Vagina (tissue), 2 donors: ENCODE measurements at regions not wholly inside any gene's neighbourhood (a gene's known extent, or its start where the extent isn't known, plus 50 kb on each side); places are given as distances from the start of the nearest gene placed in this dataset.

Source experiments
- DNase-seq, 2 donors: peaks; one replicate each; pipeline ENCODE4 v3.0.0-alpha.2; 2017; ENCODE audit errors: extremely low spot score in 2 of 2
- H3K27ac ChIP-seq: fragments of 200-600 bp; sonication (generic); one replicate; pipeline ENCODE4 v1.5.1; 2019
- H3K27me3 ChIP-seq: fragments of 200-600 bp; sonication (generic); one replicate; pipeline ENCODE4 v1.5.1; 2019
- H3K36me3 ChIP-seq, 2 donors: fragments of 200-600 bp; sonication (generic); one replicate each; pipeline ENCODE4 v1.5.1; 2017 to 2019
- H3K4me1 ChIP-seq: fragments of 200-600 bp; sonication (generic); one replicate; pipeline ENCODE4 v1.5.1; 2019
- H3K4me3 ChIP-seq, 2 donors: fragments of 200-600 bp; sonication (generic); 1 replicate in 1 of 2; 2 replicates in 1 of 2; pipeline ENCODE4 v1.5.1; 2016 to 2019
- H3K9me3 ChIP-seq: fragments of 200-600 bp; sonication (generic); one replicate; pipeline ENCODE4 v1.5.1; 2019
- CTCF ChIP-seq, 3 experiments: fragments of 450-650 bp in 2 of 3; fragments of 200-600 bp in 1 of 3; sonication (generic) in 1 of 3; IDR thresholded peaks; one replicate each; pipeline ENCODE4 v1.5.1; 2017 to 2019; ENCODE audit warnings: antibody characterized with exemption in 3 of 3, mild to moderate bottlenecking in 2 of 3, moderate library complexity in 2 of 3
- POLR2A ChIP-seq, 2 donors: fragments of 450-650 bp; IDR thresholded peaks; one replicate each; pipeline ENCODE4 v1.6.1; 2017; ENCODE audit warnings: antibody characterized with exemption in 2 of 2, mild to moderate bottlenecking in 2 of 2, moderate library complexity in 2 of 2
- POLR2AphosphoS5 ChIP-seq, 2 donors: sonication (generic); formaldehyde crosslinking; IDR thresholded peaks; one replicate each; pipeline ENCODE4 v1.9.0; 2017; ENCODE audit warnings: antibody characterized with exemption in 2 of 2, mild to moderate bottlenecking in 2 of 2, low read depth in 1 of 2; ENCODE audit not compliant: insufficient read depth in 1 of 2
- intact Hi-C: fragments of 100-400 bp; cut with DNase I; formaldehyde crosslinking; loops from one replicate; pipeline ENCODE4 v1.15.1; 2023

DNA sequence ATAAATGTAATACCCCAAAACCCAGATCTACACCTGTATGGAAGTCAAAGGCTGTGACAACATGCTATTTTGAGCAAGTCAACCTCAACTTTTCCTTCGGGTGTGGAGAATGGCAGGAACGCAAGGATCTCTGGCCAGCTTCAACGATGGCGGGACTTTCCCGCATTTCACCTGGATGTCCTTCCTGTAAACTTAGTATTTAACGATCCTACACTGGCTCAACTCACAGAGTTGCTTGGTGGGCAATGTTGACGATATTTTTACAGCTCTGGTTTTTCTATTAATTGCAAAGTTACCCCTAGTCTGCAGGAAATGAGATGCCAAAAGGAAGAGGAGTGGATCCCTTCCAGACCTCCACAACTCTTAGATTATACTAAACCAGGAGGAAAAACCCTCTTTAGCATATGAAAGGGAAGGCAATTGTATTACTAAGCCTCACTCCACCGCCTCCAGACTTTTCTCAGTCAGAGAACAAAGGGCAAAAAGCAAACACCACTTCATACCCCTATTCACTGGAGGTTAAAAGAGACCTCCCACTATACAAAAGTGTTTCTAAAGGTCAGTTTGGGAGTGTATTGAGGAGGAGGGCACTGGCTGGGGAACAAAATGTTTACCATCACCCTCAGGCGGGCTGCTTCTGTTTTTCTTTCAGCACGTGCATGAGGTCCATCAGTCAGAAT, 56.5 kb upstream of the ACVR1 start:
- no peak overlapping the region for H3K4me3 ChIP-seq
- no peaks in the 10 kb centered on the region for H3K27me3 ChIP-seq
- H3K36me3 ChIP-seq: no peaks in the 10 kb centered on the region
- DNase-seq: no peak
- no peak overlapping the region for H3K27ac ChIP-seq
- intact Hi-C loops: no loop called here
- H3K9me3 ChIP-seq: no peaks in the 10 kb centered on the region
- TF ChIP-seq POLR2AphosphoS5 (IDR thresholded peaks at IDR 0.05; ENCODE audit: insufficient read depth in 1 of 2, low read depth in 1 of 2) (no peak), CTCF (IDR thresholded peaks at IDR 0.05) (no peak), POLR2A (IDR thresholded peaks at IDR 0.05) (no peak)
- no peaks in the 10 kb centered on the region for H3K4me1 ChIP-seq

GRCh38 chr2:157931542-157931941, 55.4 kb upstream of the ACVR1 start:
- H3K9me3 ChIP-seq: no peaks in the 10 kb centered on the region
- H3K27me3 ChIP-seq: no peaks in the 10 kb centered on the region
- intact Hi-C loops: no loop called here

DNA sequence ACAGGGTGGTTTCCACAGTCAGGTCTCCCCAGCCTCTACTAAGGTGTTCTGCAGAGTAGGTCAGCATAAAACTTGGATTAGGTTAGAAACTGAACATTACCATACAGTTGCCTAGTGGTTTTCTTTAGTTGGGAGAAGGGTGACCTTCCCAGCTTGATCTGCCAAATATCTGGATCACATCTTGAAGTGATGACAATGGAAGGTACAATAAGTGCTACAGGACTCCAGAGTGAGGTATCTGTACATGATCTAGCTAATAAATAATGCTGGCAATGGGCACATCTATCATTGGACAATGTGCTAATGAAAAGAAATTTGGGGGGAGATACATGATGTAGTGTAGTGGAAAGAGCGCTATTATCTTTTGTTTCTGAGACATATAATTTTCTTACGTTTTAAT, 54.6 kb upstream of the ACVR1 start:
- H3K9me3 ChIP-seq: no peaks in the 10 kb centered on the region
- no peaks in the 10 kb centered on the region for H3K27me3 ChIP-seq
- no peak overlapping the region for H3K27ac ChIP-seq
- TF ChIP-seq POLR2AphosphoS5 (IDR thresholded peaks at IDR 0.05; ENCODE audit: insufficient read depth in 1 of 2, low read depth in 1 of 2): no peak
- H3K4me3 ChIP-seq: no peak overlapping the region
- H3K36me3 ChIP-seq: no peaks in the 10 kb centered on the region
- H3K4me1 ChIP-seq: no peaks in the 10 kb centered on the region
- intact Hi-C loops: no loop called here
- no peak for DNase-seq

More at GRCh38 chr2:157931542-157931941, 55.4 kb upstream of the ACVR1 start:
- no peak for DNase-seq
- Histone ChIP-seq H3K36me3 (no peaks in the 10 kb centered on the region), H3K27ac (no peak overlapping the region), H3K4me1 (no peaks in the 10 kb centered on the region), H3K4me3 (no peak overlapping the region)
- no peak for TF ChIP-seq CTCF (IDR thresholded peaks at IDR 0.05)
- no peak for TF ChIP-seq POLR2AphosphoS5 (IDR thresholded peaks at IDR 0.05; ENCODE audit: insufficient read depth in 1 of 2, low read depth in 1 of 2)
- TF ChIP-seq POLR2A (IDR thresholded peaks at IDR 0.05): no peak

DNA sequence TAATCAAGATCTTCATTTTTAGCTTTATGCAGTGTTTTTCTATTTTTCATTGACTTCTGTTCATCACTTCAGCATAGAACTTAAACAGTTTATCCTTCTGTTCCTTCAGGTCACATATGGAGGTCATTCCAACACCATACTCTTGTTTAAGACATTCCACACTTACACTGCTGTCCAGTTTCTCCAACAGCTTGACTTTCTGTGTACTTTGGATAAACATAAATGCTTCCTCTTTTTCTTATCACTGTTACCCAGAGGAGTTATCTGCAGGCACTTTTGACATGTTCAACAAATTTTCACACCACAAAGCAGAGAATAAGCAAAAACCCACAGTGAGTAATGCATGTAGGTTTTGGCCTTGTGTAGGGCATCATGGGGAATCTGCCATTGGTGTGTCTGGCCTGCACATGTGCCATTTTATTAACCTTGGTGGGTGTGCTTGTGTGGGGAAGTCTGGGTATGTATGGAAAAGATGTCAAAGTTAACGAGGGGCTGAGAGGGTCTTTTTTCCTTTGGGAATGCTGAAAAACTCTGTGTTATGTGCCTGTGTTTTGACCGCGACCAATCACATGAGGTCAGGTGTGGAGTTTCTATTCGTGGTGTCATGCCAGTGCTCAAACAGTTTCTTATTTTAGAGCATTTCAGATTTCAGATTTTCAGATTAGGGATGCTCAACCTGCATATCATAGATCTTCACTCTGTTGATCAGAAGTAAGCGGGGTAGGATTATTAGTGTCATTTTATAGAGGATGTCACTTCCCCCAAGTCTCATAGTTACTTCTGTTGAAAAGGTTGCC, 53.9 kb upstream of the ACVR1 start:
- DNase-seq: no peak
- Histone ChIP-seq H3K4me3 (no peak overlapping the region), H3K36me3 (no peaks in the 10 kb centered on the region), H3K9me3 (no peaks in the 10 kb centered on the region), H3K27me3 (no peaks in the 10 kb centered on the region), H3K27ac (no peak overlapping the region), H3K4me1 (no peaks in the 10 kb centered on the region)
- intact Hi-C loops: no loop called here
- TF ChIP-seq CTCF (IDR thresholded peaks at IDR 0.05): no peak
- TF ChIP-seq POLR2AphosphoS5 (IDR thresholded peaks at IDR 0.05; ENCODE audit: insufficient read depth in 1 of 2, low read depth in 1 of 2): no peak
- no peak for TF ChIP-seq POLR2A (IDR thresholded peaks at IDR 0.05)

GRCh38 chr2:157928372-157928771, 52.2 kb upstream of the ACVR1 start:
- Histone ChIP-seq H3K27me3 (no peaks in the 10 kb centered on the region), H3K36me3 (no peaks in the 10 kb centered on the region), H3K27ac (no peak overlapping the region), H3K4me3 (no peak overlapping the region), H3K4me1 (no peaks in the 10 kb centered on the region), H3K9me3 (no peaks in the 10 kb centered on the region)
- intact Hi-C loops: no loop called here
- TF ChIP-seq CTCF (IDR thresholded peaks at IDR 0.05): no peak
- no peak for TF ChIP-seq POLR2AphosphoS5 (IDR thresholded peaks at IDR 0.05; ENCODE audit: insufficient read depth in 1 of 2, low read depth in 1 of 2)
- no peak for TF ChIP-seq POLR2A (IDR thresholded peaks at IDR 0.05)
- no peak for DNase-seq
